ENCODE measurements at regions not wholly inside any gene's neighbourhood (a gene's known extent, or its start where the extent isn't known, plus 50 kb on each side); places are given as distances from the start of the nearest gene placed in this dataset.
"Not testable (repeated sequence)": the region's sequence is repeated elsewhere in the genome, so short reads cannot be mapped to it uniquely, and the experiment has no call there.

DNA sequence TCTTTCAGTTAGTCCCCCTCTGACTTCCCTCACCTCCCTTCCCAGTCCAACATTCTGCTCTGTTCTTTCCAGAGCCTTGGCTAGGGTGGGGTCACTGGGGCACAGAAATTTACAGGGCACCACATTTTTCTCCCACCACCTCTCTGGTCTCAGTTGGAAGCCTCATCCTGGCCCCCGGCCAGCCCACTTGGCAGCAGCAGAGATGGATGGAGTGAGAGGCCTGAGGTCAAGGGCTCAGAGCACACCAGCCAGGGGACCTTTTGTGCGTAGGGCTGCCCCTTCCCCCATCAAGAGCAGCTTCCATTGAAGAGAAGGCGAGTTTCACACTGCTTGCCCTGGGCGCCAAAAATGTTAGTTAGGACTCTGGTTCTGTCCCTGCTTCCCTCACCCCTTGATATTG, 230.9 kb downstream of the SOX3 start:
- Histone ChIP-seq H3K27me3 (ENCODE audit: control insufficient read depth, insufficient read depth, low read length) (no peaks in the 10 kb centered on the region), H3K4me3 (ENCODE audit: low read depth, low read length) (no peak overlapping the region), H3K9me3 (ENCODE audit: control insufficient read depth in 2 of 2, low read length in 2 of 2) (no peaks in the 10 kb centered on the region), H3K4me1 (ENCODE audit: control insufficient read depth, insufficient read depth, low read length, poor library complexity, severe bottlenecking) (no peaks in the 10 kb centered on the region), H3K36me3 (ENCODE audit: control insufficient read depth, insufficient read depth, low read length) (no peaks in the 10 kb centered on the region), H3K27ac (ENCODE audit: insufficient read depth, low read length, poor library complexity, severe bottlenecking) (no peak overlapping the region)
- H3K4me3 Mint-ChIP-seq, result no peak overlapping the region
- DNase-seq (no peak), ATAC-seq (ENCODE audit: low read depth in 2 of 2) (no peak)
- H3K27me3 Mint-ChIP-seq, result no peaks in the 10 kb centered on the region
- peaks cover 0 to 5% (median 2%) of the 10 kb centered on the region in 7 donors for H3K9me3 Mint-ChIP-seq
- H3K27ac Mint-ChIP-seq, result no peak overlapping the region
- no peaks in the 10 kb centered on the region for H3K36me3 Mint-ChIP-seq
- no peaks in the 10 kb centered on the region for H3K4me1 Mint-ChIP-seq

DNA sequence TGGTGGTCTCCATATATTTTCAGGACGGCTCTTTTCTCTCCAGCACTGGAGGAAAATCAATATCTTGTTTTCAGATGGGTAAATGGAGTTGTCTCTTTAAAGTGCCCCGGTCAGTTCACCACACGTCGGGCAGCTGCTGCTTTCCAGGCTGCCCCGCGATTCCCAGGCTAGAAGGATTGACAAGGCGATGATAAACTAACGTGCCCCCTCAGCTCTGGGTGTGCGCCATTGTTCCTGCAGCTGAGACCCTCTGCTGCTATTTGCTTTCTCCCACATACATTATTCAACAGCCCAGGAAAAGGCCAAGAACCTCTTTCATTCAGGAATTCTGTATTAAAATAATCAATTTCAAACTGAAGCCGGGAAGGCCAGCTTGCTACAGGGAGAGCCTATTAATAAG, 254.5 kb downstream of the SOX3 start:
- no peak overlapping the region for H3K27ac Mint-ChIP-seq
- peaks cover 0 to 2% (median 0%) of the 10 kb centered on the region in 7 donors for H3K9me3 Mint-ChIP-seq
- H3K36me3 ChIP-seq (ENCODE audit: control insufficient read depth, insufficient read depth, low read length), result no peaks in the 10 kb centered on the region
- no peaks in the 10 kb centered on the region for H3K4me1 Mint-ChIP-seq
- H3K36me3 Mint-ChIP-seq, result no peaks in the 10 kb centered on the region
- H3K9me3 ChIP-seq (ENCODE audit: control insufficient read depth in 2 of 2, low read length in 2 of 2), result no peaks in the 10 kb centered on the region
- no peak overlapping the region for H3K4me3 ChIP-seq (ENCODE audit: low read depth, low read length)
- no peaks in the 10 kb centered on the region for H3K27me3 Mint-ChIP-seq
- H3K4me1 ChIP-seq (ENCODE audit: control insufficient read depth, insufficient read depth, low read length, poor library complexity, severe bottlenecking), result no peaks in the 10 kb centered on the region
- DNase-seq, result no peak
- ATAC-seq (ENCODE audit: low read depth in 2 of 2), result no peak
- H3K4me3 Mint-ChIP-seq, result no peak overlapping the region
- no peak overlapping the region for H3K27ac ChIP-seq (ENCODE audit: insufficient read depth, low read length, poor library complexity, severe bottlenecking)
- H3K27me3 ChIP-seq (ENCODE audit: control insufficient read depth, insufficient read depth, low read length), result no peaks in the 10 kb centered on the region

DNA sequence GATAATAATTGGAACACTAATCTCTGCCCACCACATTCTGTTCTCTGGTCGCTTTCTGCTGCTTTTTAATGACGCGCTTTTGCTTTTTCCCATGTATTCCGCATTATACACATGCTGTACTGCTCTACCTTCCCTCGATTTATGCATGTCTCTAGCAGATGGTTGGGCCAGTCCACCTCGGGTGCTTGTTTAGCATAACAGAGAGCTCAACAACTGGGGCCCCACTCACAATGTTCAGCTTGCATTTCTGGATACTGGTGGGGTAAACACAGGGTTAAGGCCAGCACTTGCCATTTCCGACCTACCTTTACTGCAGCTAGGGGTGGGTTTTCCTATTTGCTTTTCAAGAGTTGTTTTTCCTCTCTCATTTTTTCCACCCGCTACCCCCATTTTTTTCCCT, 255.8 kb downstream of the SOX3 start:
- Mint-ChIP-seq H3K9me3 (peaks cover 0 to 2% (median 0%) of the 10 kb centered on the region in 7 donors), H3K27me3 (no peaks in the 10 kb centered on the region), H3K4me1 (no peaks in the 10 kb centered on the region), H3K4me3 (no peak overlapping the region), H3K36me3 (no peaks in the 10 kb centered on the region), H3K27ac (no peak overlapping the region)
- H3K4me1 ChIP-seq (ENCODE audit: control insufficient read depth, insufficient read depth, low read length, poor library complexity, severe bottlenecking), result no peaks in the 10 kb centered on the region
- no peaks in the 10 kb centered on the region for H3K27me3 ChIP-seq (ENCODE audit: control insufficient read depth, insufficient read depth, low read length)
- ATAC-seq (ENCODE audit: low read depth in 2 of 2) (no peak), DNase-seq (no peak)
- no peak overlapping the region for H3K4me3 ChIP-seq (ENCODE audit: low read depth, low read length)
- H3K27ac ChIP-seq (ENCODE audit: insufficient read depth, low read length, poor library complexity, severe bottlenecking), result no peak overlapping the region
- H3K36me3 ChIP-seq (ENCODE audit: control insufficient read depth, insufficient read depth, low read length), result no peaks in the 10 kb centered on the region
- no peaks in the 10 kb centered on the region for H3K9me3 ChIP-seq (ENCODE audit: control insufficient read depth in 2 of 2, low read length in 2 of 2)

DNA sequence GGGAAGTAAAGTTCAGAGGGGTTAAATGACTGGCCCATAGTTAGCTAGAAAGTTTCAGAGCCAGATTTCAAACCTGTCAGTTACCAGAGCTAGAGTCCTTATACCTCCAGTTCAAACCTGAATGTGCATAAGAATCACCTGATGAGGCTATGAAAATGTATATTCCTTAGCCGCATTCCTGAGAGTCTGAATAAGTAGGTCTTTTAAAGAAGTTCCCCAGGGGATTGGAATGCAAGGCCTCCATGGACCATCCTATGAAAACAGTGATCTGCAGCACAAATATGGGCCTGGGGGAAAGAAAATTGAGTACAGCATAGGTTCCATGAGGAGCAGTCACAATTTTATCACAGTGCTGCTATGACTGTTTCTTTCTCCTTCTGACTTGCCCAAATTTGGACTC, 263.9 kb upstream of the CXorf66 start:
- no peak overlapping the region for H3K4me3 ChIP-seq (ENCODE audit: low read depth, low read length)
- Mint-ChIP-seq H3K27me3 (no peaks in the 10 kb centered on the region), H3K36me3 (no peaks in the 10 kb centered on the region), H3K4me3 (no peak overlapping the region), H3K27ac (no peak overlapping the region), H3K9me3 (peaks cover 0 to 3% (median 0%) of the 10 kb centered on the region in 7 donors), H3K4me1 (no peaks in the 10 kb centered on the region)
- DNase-seq, result no peak
- H3K27ac ChIP-seq (ENCODE audit: insufficient read depth, low read length, poor library complexity, severe bottlenecking), result no peak overlapping the region
- H3K27me3 ChIP-seq (ENCODE audit: control insufficient read depth, insufficient read depth, low read length), result no peaks in the 10 kb centered on the region
- no peak for ATAC-seq (ENCODE audit: low read depth in 2 of 2)
- no peaks in the 10 kb centered on the region for H3K36me3 ChIP-seq (ENCODE audit: control insufficient read depth, insufficient read depth, low read length)
- no peaks in the 10 kb centered on the region for H3K4me1 ChIP-seq (ENCODE audit: control insufficient read depth, insufficient read depth, low read length, poor library complexity, severe bottlenecking)
- no peaks in the 10 kb centered on the region for H3K9me3 ChIP-seq (ENCODE audit: control insufficient read depth in 2 of 2, low read length in 2 of 2)

DNA sequence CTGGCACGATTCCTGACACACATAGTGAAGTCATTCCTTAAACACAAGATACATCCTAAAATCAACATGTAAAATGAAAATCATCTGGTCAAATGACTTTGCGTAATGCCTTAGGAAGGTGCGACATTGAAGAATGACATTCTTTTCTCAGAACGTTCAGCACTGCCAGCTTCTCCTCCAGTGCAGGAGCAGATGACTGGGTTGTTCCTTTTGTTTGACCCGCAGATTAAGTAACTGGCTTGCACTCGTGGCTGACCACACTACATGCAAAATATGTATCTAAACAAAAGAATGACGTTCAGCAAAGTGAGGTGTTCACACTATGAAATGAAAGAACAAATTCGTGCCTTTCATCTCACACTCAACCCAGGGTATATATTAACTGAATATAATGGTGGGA, 260.7 kb upstream of the CXorf66 start:
- not testable (repeated sequence) for H3K27ac Mint-ChIP-seq; H3K36me3 ChIP-seq (ENCODE audit: control insufficient read depth, insufficient read depth, low read length); H3K4me1 Mint-ChIP-seq; H3K36me3 Mint-ChIP-seq; H3K27ac ChIP-seq (ENCODE audit: insufficient read depth, low read length, poor library complexity, severe bottlenecking); H3K4me1 ChIP-seq (ENCODE audit: control insufficient read depth, insufficient read depth, low read length, poor library complexity, severe bottlenecking); H3K9me3 ChIP-seq (ENCODE audit: control insufficient read depth in 2 of 2, low read length in 2 of 2); H3K27me3 Mint-ChIP-seq; ATAC-seq (ENCODE audit: low read depth in 2 of 2); DNase-seq; H3K4me3 ChIP-seq (ENCODE audit: low read depth, low read length); H3K4me3 Mint-ChIP-seq; H3K9me3 Mint-ChIP-seq; H3K27me3 ChIP-seq (ENCODE audit: control insufficient read depth, insufficient read depth, low read length)

DNA sequence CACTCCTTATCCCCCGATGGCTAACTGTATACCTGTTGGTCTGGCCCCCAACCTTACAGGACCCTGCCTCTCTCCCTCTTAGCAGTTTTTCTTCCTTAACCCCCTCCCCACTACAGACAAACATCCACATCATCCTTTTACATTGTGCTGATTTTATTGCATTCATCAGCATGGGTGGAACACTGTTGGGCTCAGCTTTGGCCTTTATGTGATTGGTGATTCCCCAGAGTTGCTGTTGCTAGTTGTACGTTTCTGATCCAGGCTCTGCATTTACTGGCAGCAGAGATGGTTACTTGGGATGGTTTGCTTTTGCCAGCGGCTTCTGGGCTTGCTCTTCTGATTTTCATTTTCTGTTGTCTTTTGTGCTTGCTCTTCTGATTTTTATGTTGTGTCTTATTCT, 250.6 kb upstream of the CXorf66 start:
- not testable (repeated sequence) for H3K27ac Mint-ChIP-seq; H3K36me3 ChIP-seq (ENCODE audit: control insufficient read depth, insufficient read depth, low read length); H3K9me3 ChIP-seq (ENCODE audit: control insufficient read depth in 2 of 2, low read length in 2 of 2); ATAC-seq (ENCODE audit: low read depth in 2 of 2); H3K36me3 Mint-ChIP-seq; H3K27me3 Mint-ChIP-seq; H3K27me3 ChIP-seq (ENCODE audit: control insufficient read depth, insufficient read depth, low read length); DNase-seq; H3K4me3 ChIP-seq (ENCODE audit: low read depth, low read length); H3K4me1 Mint-ChIP-seq; H3K27ac ChIP-seq (ENCODE audit: insufficient read depth, low read length, poor library complexity, severe bottlenecking); H3K4me1 ChIP-seq (ENCODE audit: control insufficient read depth, insufficient read depth, low read length, poor library complexity, severe bottlenecking); H3K9me3 Mint-ChIP-seq; H3K4me3 Mint-ChIP-seq

DNA sequence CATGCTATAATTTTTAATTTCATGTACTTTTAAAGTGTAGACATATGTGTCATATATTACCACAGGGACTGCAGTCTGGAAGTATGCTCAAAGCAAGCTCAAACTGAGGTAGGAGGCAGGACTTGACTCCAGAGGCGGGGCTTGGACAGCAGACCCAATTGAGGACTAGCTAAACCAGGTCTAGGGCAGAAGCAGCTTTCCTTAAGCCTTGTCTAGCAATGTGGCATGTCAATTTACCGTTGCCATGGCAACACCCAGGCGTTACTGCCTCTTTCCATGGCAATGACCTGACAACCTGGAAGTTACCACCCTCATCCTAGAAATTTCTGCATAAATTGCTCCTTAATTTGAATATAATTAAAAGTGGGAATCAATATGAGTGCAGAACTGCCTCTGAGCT, 249.2 kb upstream of the CXorf66 start:
- not testable (repeated sequence) for H3K27ac Mint-ChIP-seq; ATAC-seq (ENCODE audit: low read depth in 2 of 2); H3K4me3 ChIP-seq (ENCODE audit: low read depth, low read length); DNase-seq; H3K4me3 Mint-ChIP-seq; H3K4me1 Mint-ChIP-seq; H3K27me3 Mint-ChIP-seq; H3K36me3 ChIP-seq (ENCODE audit: control insufficient read depth, insufficient read depth, low read length); H3K4me1 ChIP-seq (ENCODE audit: control insufficient read depth, insufficient read depth, low read length, poor library complexity, severe bottlenecking); H3K9me3 Mint-ChIP-seq; H3K27me3 ChIP-seq (ENCODE audit: control insufficient read depth, insufficient read depth, low read length); H3K9me3 ChIP-seq (ENCODE audit: control insufficient read depth in 2 of 2, low read length in 2 of 2); H3K27ac ChIP-seq (ENCODE audit: insufficient read depth, low read length, poor library complexity, severe bottlenecking); H3K36me3 Mint-ChIP-seq

DNA sequence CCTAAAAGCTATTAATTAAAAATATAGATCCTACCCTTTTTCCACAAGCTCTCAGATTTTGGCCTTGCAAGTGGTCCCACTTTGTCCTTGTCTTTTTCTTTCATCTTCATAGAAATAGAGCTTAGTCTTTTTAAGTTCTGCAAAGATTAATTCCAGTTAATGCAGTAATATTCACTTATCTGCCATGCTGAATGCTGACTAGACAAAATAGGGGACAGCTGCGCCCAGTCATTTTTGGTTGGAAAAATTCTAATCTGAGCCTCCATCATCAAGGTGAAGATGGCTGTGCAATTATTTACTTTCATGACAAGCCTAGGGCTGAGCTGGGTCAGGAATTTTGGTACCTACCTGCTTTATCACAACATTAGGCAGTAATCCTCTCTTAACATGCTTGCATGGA, 241.3 kb upstream of the CXorf66 start:
- H3K27ac ChIP-seq (ENCODE audit: insufficient read depth, low read length, poor library complexity, severe bottlenecking), result no peak overlapping the region
- no peak for DNase-seq
- no peak overlapping the region for H3K27ac Mint-ChIP-seq

More for the DNA sequence above, 241.3 kb upstream of the CXorf66 start:
- H3K36me3 Mint-ChIP-seq, result no peaks in the 10 kb centered on the region
- H3K27me3 Mint-ChIP-seq, result no peaks in the 10 kb centered on the region
- no peaks in the 10 kb centered on the region for H3K4me1 Mint-ChIP-seq
- no peaks in the 10 kb centered on the region for H3K9me3 ChIP-seq (ENCODE audit: control insufficient read depth in 2 of 2, low read length in 2 of 2)
- H3K4me3 Mint-ChIP-seq, result no peak overlapping the region
- no peaks in the 10 kb centered on the region for H3K27me3 ChIP-seq (ENCODE audit: control insufficient read depth, insufficient read depth, low read length)
- peaks cover 0 to 1% (median 0%) of the 10 kb centered on the region in 7 donors for H3K9me3 Mint-ChIP-seq
- no peaks in the 10 kb centered on the region for H3K36me3 ChIP-seq (ENCODE audit: control insufficient read depth, insufficient read depth, low read length)
- H3K4me3 ChIP-seq (ENCODE audit: low read depth, low read length), result no peak overlapping the region
- no peak for ATAC-seq (ENCODE audit: low read depth in 2 of 2)
- no peaks in the 10 kb centered on the region for H3K4me1 ChIP-seq (ENCODE audit: control insufficient read depth, insufficient read depth, low read length, poor library complexity, severe bottlenecking)
